ENCODE measurements at regions not wholly inside any gene's neighbourhood (a gene's known extent, or its start where the extent isn't known, plus 50 kb on each side); places are given as distances from the start of the nearest gene placed in this dataset.

- DNase-seq: no peak
These were observed 167.7 kb upstream of the KCNJ16 start for GRCh38 chr17:69907132-69907847.

DNA sequence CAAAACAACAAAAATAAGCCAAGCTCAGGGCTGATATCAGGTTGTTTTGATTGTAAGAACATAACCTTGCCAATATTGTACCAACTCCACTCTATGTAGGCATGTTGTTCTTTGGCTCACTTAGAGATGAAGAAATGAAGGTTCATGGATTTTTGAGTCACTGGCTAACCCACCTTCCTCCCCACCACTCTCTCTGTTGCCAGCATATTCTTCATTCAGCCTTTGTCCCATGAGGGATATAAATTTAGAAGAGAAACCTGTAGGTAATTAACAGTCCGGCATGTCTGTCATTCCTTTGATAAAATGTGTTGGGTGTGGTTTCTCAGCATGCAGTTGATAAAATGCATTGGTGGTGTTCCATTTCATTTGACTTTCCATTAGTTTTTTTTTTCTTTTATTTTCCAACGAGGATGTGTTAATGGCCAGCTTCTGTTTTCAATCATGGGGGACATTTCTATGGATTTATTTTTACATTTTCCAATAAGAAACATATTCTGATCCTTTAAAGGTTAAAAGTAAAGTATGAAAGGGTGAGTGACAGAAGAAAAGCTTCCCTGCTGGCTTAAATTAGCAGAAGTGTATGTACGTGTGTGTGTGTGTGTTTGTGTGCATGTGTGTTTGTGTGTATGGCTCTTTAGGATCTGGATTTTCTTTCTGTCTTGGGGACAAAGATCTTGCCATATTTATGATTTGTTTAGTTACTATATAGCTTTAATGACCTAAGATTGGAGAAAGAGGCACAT, 166.2 kb upstream of the KCNJ16 start:
- DNase-seq: no peak

- no peak for DNase-seq
These were observed 165.6 kb upstream of the KCNJ16 start for GRCh38 chr17:69909389-69909788.

GRCh38 chr17:69912805-69913204, 162.2 kb upstream of the KCNJ16 start:
- DNase-seq: no peak

- DNase-seq: no peak
These were observed 161.8 kb upstream of the KCNJ16 start for GRCh38 chr17:69913216-69913615.

- DNase-seq: no peak
These were observed 161.4 kb upstream of the KCNJ16 start for GRCh38 chr17:69913616-69914015.

DNA sequence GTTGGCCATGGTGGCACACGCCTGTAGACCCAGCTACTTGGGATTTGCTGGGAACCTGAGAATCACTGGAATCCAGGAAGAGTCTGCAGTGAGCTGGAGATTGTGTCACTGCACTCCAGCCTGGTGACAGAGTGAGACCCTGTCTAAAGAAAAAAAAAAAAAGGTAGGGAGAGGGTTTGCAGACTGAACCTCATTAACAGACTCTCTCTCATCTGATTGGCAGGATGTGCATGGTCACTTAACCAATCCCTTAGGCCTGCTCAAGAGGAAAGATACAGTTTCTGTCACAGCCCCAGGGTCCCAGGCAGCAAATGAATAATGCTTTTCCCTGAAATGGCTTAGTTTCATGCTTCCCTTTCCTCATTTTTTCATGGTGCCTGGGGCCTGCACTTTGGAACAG, 160.5 kb upstream of the KCNJ16 start:
- DNase-seq: no peak

DNA sequence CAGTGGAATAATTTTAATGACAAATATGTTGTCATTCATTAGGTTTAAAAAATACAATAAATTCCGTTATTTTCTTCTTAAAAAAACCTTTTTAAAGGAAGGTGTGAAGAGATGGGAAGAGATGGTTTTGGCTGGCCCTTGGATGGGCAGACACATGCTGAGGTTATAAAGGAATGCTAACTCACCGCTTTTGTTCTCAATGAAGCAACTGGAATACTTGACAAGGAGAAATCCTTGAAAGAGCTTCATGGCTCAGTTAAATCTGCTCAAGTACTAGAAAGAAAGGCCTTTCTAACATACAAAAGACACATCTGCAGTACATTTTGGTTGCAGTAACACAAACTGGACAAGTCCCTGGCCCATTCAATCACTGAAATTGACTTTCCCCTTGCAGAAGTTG, 158.3 kb upstream of the KCNJ16 start:
- no peak for DNase-seq

GRCh38 chr17:69918164-69918563, 156.9 kb upstream of the KCNJ16 start:
- DNase-seq: no peak

- no peak for DNase-seq
These were observed 155.2 kb upstream of the KCNJ16 start for GRCh38 chr17:69919789-69920188.

DNA sequence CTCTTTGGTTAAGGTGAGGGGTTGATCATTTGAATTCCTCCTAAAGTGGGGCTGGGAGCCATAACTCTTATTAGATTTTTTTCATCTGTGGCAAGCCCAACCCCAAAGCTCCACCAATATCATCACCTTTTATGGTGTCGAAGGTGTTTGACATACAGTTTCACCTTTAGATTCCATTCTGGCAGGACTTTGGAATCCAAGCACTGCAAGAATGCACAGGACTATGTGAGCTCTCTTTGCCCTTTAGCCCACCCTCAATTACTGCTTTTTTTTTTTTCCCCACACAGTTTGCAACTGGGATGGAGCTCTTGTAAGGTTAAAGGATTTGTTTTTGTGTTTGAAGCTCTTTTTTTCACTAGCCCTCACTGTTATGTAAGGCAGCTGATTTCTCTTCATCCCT, 154.0 kb upstream of the KCNJ16 start:
- DNase-seq: no peak

GRCh38 chr17:69928611-69929010, 146.4 kb upstream of the KCNJ16 start:
- no peak for DNase-seq

DNA sequence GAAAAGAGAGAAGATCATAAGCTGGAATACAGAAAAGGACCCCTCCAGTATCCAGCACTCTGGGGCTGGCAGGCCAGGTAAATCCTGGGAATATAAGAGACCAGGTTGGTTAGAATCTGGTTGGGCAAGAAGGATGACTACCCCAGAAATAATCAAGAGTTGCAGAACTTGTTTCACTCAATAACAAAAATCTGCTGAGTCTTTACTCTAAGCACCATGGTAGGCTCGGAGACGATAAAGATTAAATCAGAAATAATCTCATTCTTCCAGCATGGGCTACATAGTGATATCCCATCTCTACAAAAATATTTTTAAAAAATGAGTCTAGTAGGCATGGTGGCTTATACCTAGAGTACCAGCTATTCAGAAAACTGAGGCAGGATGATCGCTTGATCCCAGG, 138.0 kb upstream of the KCNJ16 start:
- DNase-seq: no peak

- DNase-seq: no peak
These were observed 132.0 kb upstream of the KCNJ16 start for GRCh38 chr17:69943058-69943457.

- no peak for DNase-seq
These were observed 130.6 kb upstream of the KCNJ16 start for GRCh38 chr17:69944406-69944805.

GRCh38 chr17:69945698-69946185, 129.3 kb upstream of the KCNJ16 start:
- DNase-seq: no peak

DNA sequence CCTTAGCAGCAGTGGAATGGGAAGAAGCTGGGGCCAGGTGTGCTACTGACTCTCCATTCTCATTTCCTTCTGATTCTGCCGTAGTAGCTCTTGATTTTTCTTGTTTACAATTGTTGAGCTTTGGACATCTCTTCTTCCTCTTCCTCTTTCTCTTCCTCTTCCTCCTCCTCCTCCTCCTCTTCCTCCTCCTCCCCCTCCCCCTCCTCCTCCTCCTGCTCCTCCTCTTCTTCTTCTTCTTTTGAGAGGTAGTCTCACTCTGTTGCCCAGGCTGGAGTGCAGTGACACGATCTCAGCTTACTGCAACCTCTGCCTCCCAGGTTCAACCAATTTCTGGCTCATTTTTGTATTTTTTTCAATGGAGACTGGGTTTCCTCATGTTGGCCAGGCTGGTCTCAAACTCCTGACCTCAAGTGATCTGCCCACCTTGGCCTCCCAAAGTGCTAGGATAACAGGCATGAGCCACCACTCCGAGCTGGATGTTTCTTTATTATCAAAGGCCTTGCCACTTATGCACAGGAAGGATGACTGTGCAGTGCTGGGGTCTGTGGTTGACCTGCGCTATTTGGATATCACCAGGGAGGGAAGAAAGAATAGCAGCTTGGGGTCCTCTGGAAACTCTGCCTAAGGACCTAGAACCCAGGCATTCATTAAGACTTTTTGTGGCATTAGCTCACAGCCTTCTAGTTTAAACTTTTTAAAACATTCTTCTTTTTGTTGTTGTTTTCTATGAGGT, 127.8 kb upstream of the KCNJ16 start:
- DNase-seq: no peak

GRCh38 chr17:69948406-69948805, 126.6 kb upstream of the KCNJ16 start:
- DNase-seq: no peak

- DNase-seq: no peak
These were observed 125.5 kb upstream of the KCNJ16 start for GRCh38 chr17:69949496-69949895.

DNA sequence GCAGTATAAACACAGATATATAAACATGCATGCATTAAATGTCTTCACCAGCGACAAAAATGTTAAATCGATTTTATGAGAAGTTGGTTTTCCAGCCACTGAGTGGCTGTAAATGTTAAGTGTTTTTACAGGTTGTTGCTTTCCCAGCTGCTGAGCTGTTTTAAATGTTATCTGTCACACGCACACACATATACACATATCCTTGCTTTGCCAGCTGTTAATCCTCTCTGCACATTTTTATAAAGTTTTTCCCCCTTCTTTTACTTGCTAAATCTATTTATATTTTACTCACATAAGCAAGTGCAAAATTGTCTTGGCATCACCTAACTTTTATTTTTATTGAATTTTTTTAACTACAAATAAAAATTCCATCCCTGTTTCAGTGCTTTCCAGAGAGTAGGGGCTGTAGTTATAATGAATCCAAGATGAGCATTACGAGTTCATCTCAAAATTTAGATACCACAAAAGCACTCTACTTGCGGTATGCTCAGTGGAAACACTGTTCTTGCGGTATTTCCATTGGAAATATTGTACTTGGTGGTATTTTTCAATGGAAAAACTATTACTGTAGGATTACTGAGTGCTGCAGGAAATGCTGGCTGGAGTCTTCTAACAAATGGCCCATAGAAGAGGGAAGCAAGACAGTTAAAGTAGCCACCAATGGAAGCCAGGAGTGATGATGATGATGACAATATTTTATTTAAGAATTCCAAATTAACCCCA, 124.9 kb upstream of the KCNJ16 start:
- DNase-seq: no peak

DNA sequence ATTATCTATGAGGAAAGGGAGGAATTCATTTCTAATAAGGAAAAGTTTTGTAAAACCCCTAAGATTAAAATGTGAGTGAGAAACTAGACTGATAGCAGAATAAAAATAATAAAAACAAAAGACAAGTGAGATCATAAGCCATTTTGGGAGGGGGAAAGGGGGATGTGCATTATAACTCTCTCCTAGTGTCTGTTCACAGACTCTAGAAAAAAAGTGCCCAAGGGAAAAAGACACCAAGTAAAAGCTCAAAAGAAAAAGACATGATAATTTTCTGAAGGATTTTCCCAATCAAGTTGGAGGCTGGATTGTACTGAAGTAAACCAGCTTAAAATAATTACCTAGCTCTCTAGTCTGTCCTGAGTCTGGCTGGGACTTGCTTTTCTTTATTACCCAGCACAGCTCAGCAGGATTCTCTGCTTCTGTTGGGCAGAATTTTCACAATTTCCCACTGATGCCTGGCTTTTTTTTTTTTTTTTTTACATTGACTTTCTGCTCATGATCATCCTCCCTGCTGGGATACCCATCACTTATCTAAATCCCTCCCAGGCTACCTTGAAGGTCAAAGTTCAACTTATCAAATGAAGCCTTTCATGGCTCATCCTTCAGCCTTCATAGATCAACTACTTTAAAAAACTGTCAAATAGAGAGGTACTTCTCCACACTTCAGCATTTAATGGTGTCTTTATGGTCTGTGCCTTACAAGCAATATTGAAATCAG, 124.2 kb upstream of the KCNJ16 start:
- no peak for DNase-seq

GRCh38 chr17:69954241-69954925, 120.6 kb upstream of the KCNJ16 start:
- DNase-seq: no peak
